SK-N-SH treated with all-trans-retinoic acid at 6 μM for 48 hours (cell line): ENCODE measurements at regions not wholly inside any gene's neighbourhood (a gene's known extent, or its start where the extent isn't known, plus 50 kb on each side); places are given as distances from the start of the nearest gene placed in this dataset.
"Not testable (repeated sequence)": the region's sequence is repeated elsewhere in the genome, so short reads cannot be mapped to it uniquely, and the experiment has no call there.

Experiments used
- ATAC-seq: fragments of 200-7000 bp; cut with Tn5 transposase; 3 replicates; pipeline ENCODE4 v1.9.1; 2020; ENCODE audit warnings: mild to moderate bottlenecking, moderate library complexity
- ARNTL ChIP-seq: fragments of 450-650 bp; formaldehyde crosslinking; IDR thresholded peaks from 2 replicates; pipeline ENCODE4 v1.5.0; 2020; ENCODE audit warnings: low read depth, mild to moderate bottlenecking, moderate library complexity, borderline replicate concordance
- BACH2 ChIP-seq: fragments of 250-450 bp; sonication (Bioruptor Pico); IDR thresholded peaks from 2 replicates; pipeline ENCODE4 v1.9.0; 2021; ENCODE audit warnings: mild to moderate bottlenecking, borderline replicate concordance
- CSDC2 ChIP-seq: fragments of 250-450 bp; sonication (Bioruptor Pico); IDR thresholded peaks from 2 replicates; pipeline ENCODE4 v1.5.0; 2020; ENCODE audit warnings: mild to moderate bottlenecking, moderate library complexity
- ESRRG ChIP-seq: fragments of 250-450 bp; sonication (Bioruptor Pico); IDR thresholded peaks from 2 replicates; pipeline ENCODE4 v1.6.1; 2021; ENCODE audit warnings: mild to moderate bottlenecking
- GLIS3 ChIP-seq: fragments of 250-450 bp; sonication (Bioruptor Pico); IDR thresholded peaks from 2 replicates; pipeline ENCODE4 v1.5.0; 2020; ENCODE audit warnings: mild to moderate bottlenecking, moderate library complexity
- ISL1 ChIP-seq: fragments of 250-450 bp; sonication (Bioruptor Pico); IDR thresholded peaks from 2 replicates; pipeline ENCODE4 v2.1.2; 2022; ENCODE audit warnings: mild to moderate bottlenecking, moderate library complexity
- OSR1 ChIP-seq: fragments of 250-450 bp; sonication (Bioruptor Pico); IDR thresholded peaks from 2 replicates; pipeline ENCODE4 v1.8.0; 2022; ENCODE audit warnings: moderate library complexity, mild to moderate bottlenecking, inconsistent platforms
- PPARA ChIP-seq: fragments of 250-450 bp; sonication (Bioruptor Pico); IDR thresholded peaks from 2 replicates; pipeline ENCODE4 v1.5.0; 2020; ENCODE audit warnings: mild to moderate bottlenecking, borderline replicate concordance
- RARB ChIP-seq: fragments of 250-450 bp; sonication (Bioruptor Pico); IDR thresholded peaks from 2 replicates; pipeline ENCODE4 v1.8.0; 2021; ENCODE audit warnings: mild to moderate bottlenecking, moderate library complexity
- TCF4 ChIP-seq: fragments of 250-450 bp; sonication (Bioruptor Pico); IDR thresholded peaks from 2 replicates; pipeline ENCODE4 v1.8.0; 2021; ENCODE audit warnings: mild to moderate bottlenecking, moderate library complexity, borderline replicate concordance
- ZC3H10 ChIP-seq: fragments of 250-450 bp; sonication (Bioruptor Pico); IDR thresholded peaks from 2 replicates; pipeline ENCODE4 v1.5.1; 2021; ENCODE audit warnings: mild to moderate bottlenecking, moderate library complexity
- ZFP3 ChIP-seq: fragments of 250-450 bp; sonication (Bioruptor Pico); IDR thresholded peaks from 2 replicates; pipeline ENCODE4 v1.5.0; 2020; ENCODE audit warnings: mild to moderate bottlenecking, moderate library complexity
- ZFP30 ChIP-seq: fragments of 450-650 bp; formaldehyde crosslinking; IDR thresholded peaks from 2 replicates; pipeline ENCODE4 v1.5.0; 2022; ENCODE audit warnings: mild to moderate bottlenecking, moderate library complexity
- ZNF565 ChIP-seq: fragments of 450-650 bp; formaldehyde crosslinking; conservative IDR thresholded peaks from 2 replicates; pipeline ENCODE4 v1.5.0; 2020; ENCODE audit warnings: low read depth, mild to moderate bottlenecking, moderate library complexity
- ZNF70 ChIP-seq: fragments of 450-650 bp; formaldehyde crosslinking; IDR thresholded peaks from 2 replicates; pipeline ENCODE4 v1.5.0; 2020; ENCODE audit warnings: mild to moderate bottlenecking, moderate library complexity
- ZNF8 ChIP-seq: fragments of 450-650 bp; formaldehyde crosslinking; IDR thresholded peaks from 2 replicates; pipeline ENCODE4 v1.5.0; 2020; ENCODE audit warnings: mild to moderate bottlenecking, moderate library complexity
- TF ChIP-seq, protein P1 (sequence below): fragments of 250-450 bp; sonication (Bioruptor Pico); IDR thresholded peaks from 2 replicates; pipeline ENCODE4 v1.5.1; 2020; ENCODE audit warnings: low read depth, mild to moderate bottlenecking, moderate library complexity
- TF ChIP-seq, protein P2 (sequence below): fragments of 250-450 bp; sonication (Bioruptor Pico); IDR thresholded peaks from 2 replicates; pipeline ENCODE4 v1.5.0; 2020; ENCODE audit warnings: mild to moderate bottlenecking, moderate library complexity
- TF ChIP-seq, protein P3 (sequence below): fragments of 250-450 bp; sonication (Bioruptor Pico); IDR thresholded peaks from 2 replicates; pipeline ENCODE4 v1.5.1; 2021; ENCODE audit warnings: mild to moderate bottlenecking, moderate library complexity

DNA sequence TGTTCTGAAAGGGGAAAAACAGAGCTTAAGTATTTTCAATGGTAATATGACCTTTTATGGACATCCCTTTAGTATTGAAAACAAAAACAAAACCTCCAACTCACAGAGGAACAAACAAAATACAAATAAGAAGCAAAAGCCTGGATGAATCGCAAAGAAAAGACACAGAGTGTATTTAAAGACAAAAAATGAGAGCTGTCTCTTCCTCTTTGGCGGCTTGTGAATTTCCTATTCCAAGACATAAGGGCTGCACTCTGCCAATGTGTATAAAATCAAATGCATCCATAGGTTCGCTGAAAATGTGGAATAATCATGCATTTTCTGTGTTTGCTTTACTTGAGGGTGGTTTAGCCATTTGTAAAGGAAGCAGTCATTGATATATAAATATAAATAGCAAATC, 739.3 kb upstream of the ZNF608 start:
- no peak for ATAC-seq
- TF ChIP-seq, protein P1, sequence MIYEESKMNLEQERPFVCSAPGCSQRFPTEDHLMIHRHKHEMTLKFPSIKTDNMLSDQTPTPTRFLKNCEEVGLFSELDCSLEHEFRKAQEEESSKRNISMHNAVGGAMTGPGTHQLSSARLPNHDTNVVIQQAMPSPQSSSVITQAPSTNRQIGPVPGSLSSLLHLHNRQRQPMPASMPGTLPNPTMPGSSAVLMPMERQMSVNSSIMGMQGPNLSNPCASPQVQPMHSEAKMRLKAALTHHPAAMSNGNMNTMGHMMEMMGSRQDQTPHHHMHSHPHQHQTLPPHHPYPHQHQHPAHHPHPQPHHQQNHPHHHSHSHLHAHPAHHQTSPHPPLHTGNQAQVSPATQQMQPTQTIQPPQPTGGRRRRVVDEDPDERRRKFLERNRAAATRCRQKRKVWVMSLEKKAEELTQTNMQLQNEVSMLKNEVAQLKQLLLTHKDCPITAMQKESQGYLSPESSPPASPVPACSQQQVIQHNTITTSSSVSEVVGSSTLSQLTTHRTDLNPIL (CRISPR knock-in tag): no peak
- TF ChIP-seq ISL1 (no peak), BACH2 (no peak), ESRRG (CRISPR knock-in tag) (no peak), OSR1 (CRISPR knock-in tag) (no peak), ZNF8 (CRISPR knock-in tag) (no peak), ZFP30 (CRISPR knock-in tag) (no peak), ZFP3 (no peak), PPARA (CRISPR knock-in tag) (no peak), RARB (CRISPR knock-in tag) (no peak), TCF4 (CRISPR knock-in tag) (no peak)
- TF ChIP-seq, protein P2, sequence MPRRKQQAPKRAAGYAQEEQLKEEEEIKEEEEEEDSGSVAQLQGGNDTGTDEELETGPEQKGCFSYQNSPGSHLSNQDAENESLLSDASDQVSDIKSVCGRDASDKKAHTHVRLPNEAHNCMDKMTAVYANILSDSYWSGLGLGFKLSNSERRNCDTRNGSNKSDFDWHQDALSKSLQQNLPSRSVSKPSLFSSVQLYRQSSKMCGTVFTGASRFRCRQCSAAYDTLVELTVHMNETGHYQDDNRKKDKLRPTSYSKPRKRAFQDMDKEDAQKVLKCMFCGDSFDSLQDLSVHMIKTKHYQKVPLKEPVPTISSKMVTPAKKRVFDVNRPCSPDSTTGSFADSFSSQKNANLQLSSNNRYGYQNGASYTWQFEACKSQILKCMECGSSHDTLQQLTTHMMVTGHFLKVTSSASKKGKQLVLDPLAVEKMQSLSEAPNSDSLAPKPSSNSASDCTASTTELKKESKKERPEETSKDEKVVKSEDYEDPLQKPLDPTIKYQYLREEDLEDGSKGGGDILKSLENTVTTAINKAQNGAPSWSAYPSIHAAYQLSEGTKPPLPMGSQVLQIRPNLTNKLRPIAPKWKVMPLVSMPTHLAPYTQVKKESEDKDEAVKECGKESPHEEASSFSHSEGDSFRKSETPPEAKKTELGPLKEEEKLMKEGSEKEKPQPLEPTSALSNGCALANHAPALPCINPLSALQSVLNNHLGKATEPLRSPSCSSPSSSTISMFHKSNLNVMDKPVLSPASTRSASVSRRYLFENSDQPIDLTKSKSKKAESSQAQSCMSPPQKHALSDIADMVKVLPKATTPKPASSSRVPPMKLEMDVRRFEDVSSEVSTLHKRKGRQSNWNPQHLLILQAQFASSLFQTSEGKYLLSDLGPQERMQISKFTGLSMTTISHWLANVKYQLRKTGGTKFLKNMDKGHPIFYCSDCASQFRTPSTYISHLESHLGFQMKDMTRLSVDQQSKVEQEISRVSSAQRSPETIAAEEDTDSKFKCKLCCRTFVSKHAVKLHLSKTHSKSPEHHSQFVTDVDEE (CRISPR knock-in tag): no peak
- TF ChIP-seq, protein P3, sequence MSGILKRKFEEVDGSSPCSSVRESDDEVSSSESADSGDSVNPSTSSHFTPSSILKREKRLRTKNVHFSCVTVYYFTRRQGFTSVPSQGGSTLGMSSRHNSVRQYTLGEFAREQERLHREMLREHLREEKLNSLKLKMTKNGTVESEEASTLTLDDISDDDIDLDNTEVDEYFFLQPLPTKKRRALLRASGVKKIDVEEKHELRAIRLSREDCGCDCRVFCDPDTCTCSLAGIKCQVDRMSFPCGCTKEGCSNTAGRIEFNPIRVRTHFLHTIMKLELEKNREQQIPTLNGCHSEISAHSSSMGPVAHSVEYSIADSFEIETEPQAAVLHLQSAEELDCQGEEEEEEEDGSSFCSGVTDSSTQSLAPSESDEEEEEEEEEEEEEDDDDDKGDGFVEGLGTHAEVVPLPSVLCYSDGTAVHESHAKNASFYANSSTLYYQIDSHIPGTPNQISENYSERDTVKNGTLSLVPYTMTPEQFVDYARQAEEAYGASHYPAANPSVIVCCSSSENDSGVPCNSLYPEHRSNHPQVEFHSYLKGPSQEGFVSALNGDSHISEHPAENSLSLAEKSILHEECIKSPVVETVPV (CRISPR knock-in tag): no peak
- TF ChIP-seq, all 23 proteins: peak for 0

DNA sequence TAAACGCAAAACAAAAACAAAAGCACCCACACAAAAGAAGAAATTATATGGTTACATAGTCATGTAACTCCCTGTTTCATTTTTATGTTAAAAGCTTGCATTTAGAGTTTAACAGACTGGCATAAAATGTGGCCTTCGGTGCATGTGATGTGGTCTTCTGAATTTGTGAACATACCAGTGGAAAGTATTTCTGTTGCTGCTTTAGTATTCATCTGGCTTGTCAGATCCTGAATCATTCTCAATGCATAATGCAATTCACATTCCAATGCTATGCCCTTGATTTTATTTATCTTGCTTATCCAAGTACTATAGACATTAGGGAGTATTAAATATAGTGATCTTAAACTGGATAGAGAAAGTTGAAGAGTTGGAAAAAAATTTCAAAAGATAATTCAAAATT, 740.2 kb upstream of the ZNF608 start:
- ATAC-seq: no peak
- peak; percentile 23; the same call in 1 of the 2 replicates for TF ChIP-seq ZC3H10 (CRISPR knock-in tag)
- TF ChIP-seq OSR1 (CRISPR knock-in tag): no peak
- no peak for TF ChIP-seq GLIS3 (CRISPR knock-in tag)
- no peak for TF ChIP-seq ZNF565
- TF ChIP-seq ISL1: peak; percentile 84
- TF ChIP-seq ZNF70: no peak
- no peak for TF ChIP-seq ESRRG (CRISPR knock-in tag)

DNA sequence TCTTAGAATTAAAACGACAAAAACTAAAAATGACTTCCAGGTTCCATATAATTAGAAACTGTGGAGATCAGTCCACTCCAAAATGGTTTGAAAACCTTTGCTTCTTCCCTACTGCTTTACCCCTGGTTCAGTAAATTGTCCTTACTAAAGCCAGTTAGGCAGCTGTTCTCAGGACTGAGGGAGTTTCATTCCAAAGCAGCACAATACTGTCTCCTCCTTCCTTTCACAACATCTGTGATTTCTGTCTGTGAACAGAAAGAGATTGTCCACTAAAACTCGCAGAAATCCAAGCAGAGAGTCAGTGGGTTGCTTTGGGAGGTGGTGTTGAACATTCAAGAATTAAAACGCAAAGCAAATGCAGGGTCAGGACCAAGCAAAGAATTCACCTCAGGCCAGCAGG, 740.8 kb upstream of the ZNF608 start:
- TF ChIP-seq, protein P1 (CRISPR knock-in tag): no peak
- no peak for TF ChIP-seq PPARA (CRISPR knock-in tag)
- TF ChIP-seq OSR1 (CRISPR knock-in tag): no peak
- TF ChIP-seq ZFP3: no peak
- TF ChIP-seq ARNTL (CRISPR knock-in tag): no peak
- no peak for TF ChIP-seq CSDC2 (CRISPR knock-in tag)
- TF ChIP-seq, protein P2 (CRISPR knock-in tag): no peak
- no peak for ATAC-seq

DNA sequence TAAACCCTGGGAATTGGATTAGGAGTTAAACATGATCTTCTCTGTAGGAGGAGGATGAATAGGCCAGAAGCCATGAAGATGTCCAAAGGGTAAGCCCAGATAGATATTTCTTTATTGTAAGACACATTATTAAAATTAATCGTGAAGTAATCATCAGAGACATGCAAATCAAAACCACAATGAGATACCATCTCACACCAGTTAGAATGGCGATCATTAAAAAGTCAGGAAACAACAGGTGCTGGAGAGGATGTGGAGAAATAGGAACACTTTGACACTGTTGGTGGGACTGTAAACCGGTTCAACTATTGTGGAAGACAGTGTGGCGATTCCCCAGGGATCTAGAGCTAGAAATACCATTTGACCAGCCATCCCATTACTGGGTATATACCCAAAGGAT, 741.2 kb upstream of the ZNF608 start:
- not testable (repeated sequence) for ATAC-seq
